ENCODE measurements at regions not wholly inside any gene's neighbourhood (a gene's known extent, or its start where the extent isn't known, plus 50 kb on each side); places are given as distances from the start of the nearest gene placed in this dataset.

DNA sequence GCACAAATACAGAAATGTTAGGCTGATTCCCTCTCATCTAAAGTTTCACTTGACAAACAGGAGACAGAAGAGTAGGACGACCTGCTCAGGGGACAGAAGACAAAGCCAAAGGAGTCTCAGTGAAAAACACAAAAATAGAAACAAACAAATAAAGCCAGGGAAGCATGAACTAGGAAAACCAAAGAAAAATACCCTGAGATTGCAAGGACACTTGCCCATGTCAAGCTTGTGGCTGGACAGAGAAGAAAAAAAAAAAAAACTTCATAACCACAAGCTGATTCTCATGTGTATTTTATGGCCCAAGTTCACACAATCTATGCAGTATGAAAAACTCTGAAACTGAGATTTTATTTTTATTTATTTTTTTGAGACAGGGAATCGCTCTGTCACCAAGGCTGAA lies 85.6 kb upstream of the BEND6 start:
- H3K36me3 ChIP-seq (ENCODE audit: insufficient read depth), result no peaks in the 10 kb centered on the region
- H4K20me1 ChIP-seq (replicated peaks; ENCODE audit: insufficient read depth), result no peaks in the 10 kb centered on the region
- H3K9me2 ChIP-seq (ENCODE audit: insufficient read depth), result no peaks in the 10 kb centered on the region
- Mint-ChIP-seq H3K9me3 (no peaks in the 10 kb centered on the region), H3K27me3 (ENCODE audit: insufficient read depth, low read depth, poor library complexity) (peaks cover 2% of the 10 kb centered on the region), H3K36me3 (ENCODE audit: low read depth) (no peaks in the 10 kb centered on the region), H3K27ac (0 out of 2 replicates have a peak overlapping the region, but pooled peaks have one; percentile 8), H3K4me3 (no peak overlapping the region), H3K4me1 (peaks cover 36% of the 10 kb centered on the region)
- ATAC-seq, result no peak
- H3F3A ChIP-seq (replicated peaks; ENCODE audit: low read depth), result no peaks in the 10 kb centered on the region
- TF ChIP-seq CREB1 (CRISPR knock-in tag; IDR thresholded peaks at IDR 0.05; ENCODE audit: low read depth) (no peak), NANOG (IDR thresholded peaks at IDR 0.05; ENCODE audit: borderline replicate concordance) (no peak), ZNF462 (CRISPR knock-in tag; IDR thresholded peaks at IDR 0.05) (no peak)
- TF ChIP-seq, protein P1, sequence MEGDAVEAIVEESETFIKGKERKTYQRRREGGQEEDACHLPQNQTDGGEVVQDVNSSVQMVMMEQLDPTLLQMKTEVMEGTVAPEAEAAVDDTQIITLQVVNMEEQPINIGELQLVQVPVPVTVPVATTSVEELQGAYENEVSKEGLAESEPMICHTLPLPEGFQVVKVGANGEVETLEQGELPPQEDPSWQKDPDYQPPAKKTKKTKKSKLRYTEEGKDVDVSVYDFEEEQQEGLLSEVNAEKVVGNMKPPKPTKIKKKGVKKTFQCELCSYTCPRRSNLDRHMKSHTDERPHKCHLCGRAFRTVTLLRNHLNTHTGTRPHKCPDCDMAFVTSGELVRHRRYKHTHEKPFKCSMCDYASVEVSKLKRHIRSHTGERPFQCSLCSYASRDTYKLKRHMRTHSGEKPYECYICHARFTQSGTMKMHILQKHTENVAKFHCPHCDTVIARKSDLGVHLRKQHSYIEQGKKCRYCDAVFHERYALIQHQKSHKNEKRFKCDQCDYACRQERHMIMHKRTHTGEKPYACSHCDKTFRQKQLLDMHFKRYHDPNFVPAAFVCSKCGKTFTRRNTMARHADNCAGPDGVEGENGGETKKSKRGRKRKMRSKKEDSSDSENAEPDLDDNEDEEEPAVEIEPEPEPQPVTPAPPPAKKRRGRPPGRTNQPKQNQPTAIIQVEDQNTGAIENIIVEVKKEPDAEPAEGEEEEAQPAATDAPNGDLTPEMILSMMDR (conservative IDR thresholded peaks at IDR 0.05; ENCODE audit: low read depth in 2 of 2), result no peak
- TF ChIP-seq, protein P2, sequence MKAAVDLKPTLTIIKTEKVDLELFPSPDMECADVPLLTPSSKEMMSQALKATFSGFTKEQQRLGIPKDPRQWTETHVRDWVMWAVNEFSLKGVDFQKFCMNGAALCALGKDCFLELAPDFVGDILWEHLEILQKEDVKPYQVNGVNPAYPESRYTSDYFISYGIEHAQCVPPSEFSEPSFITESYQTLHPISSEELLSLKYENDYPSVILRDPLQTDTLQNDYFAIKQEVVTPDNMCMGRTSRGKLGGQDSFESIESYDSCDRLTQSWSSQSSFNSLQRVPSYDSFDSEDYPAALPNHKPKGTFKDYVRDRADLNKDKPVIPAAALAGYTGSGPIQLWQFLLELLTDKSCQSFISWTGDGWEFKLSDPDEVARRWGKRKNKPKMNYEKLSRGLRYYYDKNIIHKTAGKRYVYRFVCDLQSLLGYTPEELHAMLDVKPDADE (IDR thresholded peaks at IDR 0.05), result no peak
- H3K4me2 ChIP-seq, result no peak overlapping the region
- H3K4me1 ChIP-seq (ENCODE audit: insufficient read depth), result peaks cover 31% of the 10 kb centered on the region
- H2AFZ ChIP-seq, result no peak overlapping the region
- no peak for DNase-seq (ENCODE audit: low spot score)
- H3K4me3 ChIP-seq, result no peak overlapping the region
- no peak overlapping the region for H3K27ac ChIP-seq (ENCODE audit: low read depth)
- H3K79me2 ChIP-seq (replicated peaks; ENCODE audit: insufficient read depth), result no peaks in the 10 kb centered on the region
- no peaks in the 10 kb centered on the region for H3K27me3 ChIP-seq (ENCODE audit: insufficient read depth)

All from GM23338 (cell line).